HG03139 (cell line): ENCODE measurements at regions not wholly inside any gene's neighbourhood (a gene's known extent, or its start where the extent isn't known, plus 50 kb on each side); places are given as distances from the start of the nearest gene placed in this dataset.

ENCODE experiments used
- ATAC-seq: cut with Tn5 transposase; IDR thresholded peaks from one replicate; pipeline ENCODE4 v1.9.1; 2021; ENCODE audit not compliant: unreplicated experiment

DNA sequence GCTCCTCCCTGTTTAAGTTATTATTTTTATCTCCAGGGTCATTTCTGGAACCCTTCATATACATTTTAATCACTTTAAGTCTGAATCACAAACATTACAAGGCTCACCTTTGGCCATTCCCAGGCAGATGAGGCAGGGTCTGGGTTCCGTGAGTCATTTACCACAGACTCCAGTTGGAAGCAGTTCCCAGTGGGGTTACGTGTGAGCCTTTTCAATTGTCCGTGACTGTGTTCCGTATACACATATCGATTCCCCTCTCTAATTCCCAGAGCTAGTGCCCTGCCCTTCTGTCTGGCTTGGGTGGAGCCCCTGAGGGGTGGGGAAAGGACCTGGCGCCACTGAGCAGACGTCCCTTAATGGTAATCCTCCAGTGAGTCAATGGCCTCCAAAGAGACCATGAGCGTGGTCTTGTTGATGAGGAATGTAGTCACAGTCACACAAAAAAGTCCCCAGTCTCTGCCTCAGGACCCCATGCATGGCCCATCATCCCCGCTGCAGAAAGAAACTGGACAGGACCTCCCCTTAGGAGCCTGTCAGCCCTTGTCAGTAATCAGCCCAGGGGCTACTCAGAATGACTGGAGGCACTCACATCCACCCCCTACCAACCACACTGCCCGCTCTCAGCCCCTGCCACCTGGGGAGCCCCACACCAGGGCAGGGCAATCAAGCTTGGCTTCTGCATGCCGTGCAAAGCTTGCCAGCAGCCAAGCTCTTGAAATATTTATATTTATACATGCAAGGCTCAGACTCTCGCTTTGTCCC, 144.4 kb downstream of the ZIC5 start:
- ATAC-seq: no peak

DNA sequence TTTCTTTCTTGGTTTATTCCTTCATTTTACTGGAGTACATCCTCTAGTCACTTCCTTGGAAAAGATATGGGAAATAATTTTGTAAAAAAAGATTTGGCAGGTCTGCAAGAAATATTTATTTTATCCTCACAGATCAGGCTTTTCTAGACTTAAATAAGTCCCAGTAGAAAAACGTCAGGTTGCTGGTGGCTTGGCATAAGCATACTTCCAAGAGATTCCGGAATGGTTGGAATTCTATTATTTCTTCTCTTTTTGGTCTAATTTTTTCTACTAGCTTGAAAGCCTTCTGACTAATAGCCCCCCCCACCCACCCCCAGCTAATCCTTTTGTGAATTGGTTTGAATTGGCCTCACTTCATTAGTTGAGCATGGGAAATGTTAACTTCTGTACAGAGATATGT, 147.6 kb downstream of the ZIC5 start:
- ATAC-seq: no peak

DNA sequence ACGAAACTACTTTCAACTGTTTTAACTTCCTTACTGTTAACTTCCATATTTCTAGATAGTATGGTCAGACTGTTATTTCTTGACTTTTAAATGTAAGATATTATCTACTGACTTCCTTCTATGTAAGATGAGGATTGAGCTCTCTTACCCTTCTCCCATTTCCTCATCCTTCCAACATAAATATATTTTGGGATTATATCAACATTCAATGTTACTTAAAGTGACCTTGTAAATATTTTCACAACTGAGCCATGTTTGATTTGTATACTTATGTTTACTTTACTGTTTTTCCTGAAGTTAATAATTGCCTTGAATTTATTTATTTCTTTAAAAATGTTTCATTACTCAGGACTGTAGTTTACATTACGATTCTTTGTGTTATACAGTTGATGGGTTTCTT, 148.7 kb downstream of the ZIC5 start:
- no peak for ATAC-seq

DNA sequence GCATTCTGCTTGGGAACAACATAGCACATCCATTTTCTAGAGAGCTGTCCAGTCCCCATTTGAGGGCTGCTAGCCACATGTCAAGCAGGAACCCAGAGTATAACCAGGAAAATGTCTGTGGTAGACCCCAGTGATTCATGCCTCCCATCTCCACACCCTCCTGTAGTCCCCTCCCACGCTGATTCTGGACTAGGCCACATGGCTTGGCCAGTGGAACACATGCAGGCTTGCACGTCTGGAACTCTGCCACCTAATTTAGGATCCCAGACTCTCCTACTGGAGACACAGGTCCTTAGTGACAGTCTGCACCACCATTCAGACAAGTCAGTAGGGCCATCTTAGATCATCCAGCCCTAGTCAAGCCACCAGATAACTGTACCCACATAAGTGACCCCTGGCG, 149.8 kb downstream of the ZIC5 start:
- no peak for ATAC-seq

DNA sequence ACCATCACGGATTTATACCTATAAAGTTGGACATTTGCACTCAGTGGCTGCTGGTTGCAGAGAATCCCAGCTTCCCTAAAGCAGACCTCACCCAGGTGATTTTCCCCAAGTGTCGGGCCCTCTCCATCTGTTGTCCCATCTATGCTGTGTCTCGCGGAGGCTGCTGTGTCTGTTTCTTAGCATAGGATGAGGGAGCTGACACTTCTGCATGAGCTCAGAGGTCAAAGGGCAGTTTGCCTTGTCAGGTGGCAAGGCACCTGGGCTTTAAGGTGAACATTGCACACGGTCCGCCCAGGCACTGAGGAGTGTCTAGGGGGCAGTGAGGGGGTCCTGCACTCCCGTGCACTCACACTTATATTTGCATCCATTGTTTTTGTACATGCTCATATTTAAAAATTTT, 151.6 kb downstream of the ZIC5 start:
- no peak for ATAC-seq

DNA sequence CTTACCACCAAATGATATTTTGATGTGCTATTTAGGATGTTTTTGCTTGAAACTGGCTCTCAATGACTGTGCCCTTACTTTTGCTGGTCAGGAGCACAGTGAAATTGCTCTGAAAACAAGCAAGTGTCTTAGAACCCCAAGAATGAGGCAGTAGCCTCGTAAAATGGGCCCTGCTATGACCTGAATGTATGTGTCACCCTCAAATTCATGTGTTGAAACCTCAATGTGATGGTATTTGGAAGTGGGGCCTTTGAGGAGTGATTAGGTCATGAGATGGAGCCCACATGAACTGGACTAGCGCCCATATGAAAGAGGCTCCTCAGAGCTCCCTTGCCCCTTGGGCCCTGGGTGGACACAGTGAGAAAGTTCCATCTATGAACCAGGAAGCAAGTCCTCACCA, 155.2 kb downstream of the ZIC5 start:
- no peak for ATAC-seq

DNA sequence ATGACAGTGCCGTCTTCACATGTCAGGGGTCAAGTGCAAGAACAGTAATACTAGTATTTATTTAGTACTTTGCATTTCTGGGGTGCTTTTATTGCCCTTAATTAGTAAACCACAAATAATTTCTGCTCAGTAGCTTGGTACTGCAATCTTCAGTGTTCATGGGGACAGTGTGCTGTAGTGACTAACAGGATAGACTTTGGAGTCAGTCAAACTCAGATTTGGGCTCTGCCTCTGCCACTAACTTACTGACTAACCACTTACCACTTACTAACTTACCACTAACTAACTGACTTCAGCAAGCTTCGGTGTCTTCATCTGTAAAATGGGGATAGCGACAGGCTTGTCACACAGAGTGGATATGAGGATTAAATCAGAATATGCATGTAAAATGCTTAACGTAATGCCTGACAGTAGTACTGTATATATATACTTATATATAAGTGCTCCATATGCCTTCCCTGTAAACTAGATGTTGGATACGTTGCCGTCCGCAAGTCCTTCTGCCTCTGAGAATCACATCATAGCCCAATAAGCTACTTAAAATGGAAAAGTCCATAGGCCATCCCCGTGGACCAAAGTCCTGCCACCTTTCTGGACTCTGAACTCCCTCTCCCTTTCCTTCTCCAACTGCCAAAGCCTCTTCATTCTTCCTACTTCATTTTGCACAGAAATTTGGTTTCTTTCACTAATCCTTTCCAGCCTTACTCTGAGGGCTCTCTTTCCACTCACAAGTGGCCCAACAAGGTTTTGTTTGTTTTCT, 158.1 kb downstream of the ZIC5 start:
- no peak for ATAC-seq

DNA sequence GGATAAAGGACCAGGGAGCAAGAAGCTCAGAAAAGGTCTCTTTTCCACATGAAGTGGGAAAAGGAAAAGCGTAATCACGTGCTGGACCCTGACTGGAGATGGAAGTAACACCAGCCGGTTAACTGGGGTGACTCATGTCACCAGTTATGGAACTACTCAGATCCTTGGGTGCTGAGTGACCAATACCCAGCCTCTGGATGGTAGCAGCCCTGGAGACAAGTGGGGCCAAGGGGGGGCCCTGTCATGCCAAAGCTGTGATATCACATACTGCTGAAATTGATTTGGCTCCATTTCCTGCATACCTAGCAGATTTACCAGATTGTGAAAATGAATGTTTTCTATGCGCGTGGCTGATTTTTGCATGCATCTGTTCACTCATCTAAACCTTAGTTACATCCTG, 158.9 kb downstream of the ZIC5 start:
- ATAC-seq: no peak

DNA sequence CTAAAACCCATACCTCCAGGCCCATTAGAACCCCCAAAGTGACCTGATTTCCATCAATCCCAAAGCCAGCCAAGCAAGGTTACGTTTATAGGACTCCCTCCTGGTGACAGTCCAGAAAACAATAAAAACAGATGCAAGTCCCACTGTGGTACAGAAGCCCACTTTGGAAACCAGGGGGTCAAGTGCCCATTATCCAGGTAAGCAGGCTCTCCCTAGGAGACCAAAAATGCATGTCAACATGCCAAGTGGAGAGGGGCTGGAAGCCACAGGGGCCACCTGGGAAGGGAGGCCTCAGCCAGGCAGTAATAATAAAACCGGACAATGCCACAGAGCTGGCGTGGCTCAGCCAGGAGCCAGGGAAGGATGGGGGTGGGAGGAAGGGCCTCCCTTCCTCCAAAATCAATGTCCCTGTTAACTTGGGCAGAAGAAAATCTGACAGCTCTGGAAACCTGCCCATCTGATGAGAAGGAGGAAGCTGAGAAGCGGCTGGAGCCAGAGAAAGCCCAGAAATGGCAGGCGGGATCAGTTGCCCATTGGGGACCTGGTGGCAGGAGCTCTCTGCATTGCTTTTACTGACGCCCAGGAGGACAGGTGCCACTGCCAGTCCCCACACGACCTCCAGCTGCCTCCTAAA, 160.4 kb downstream of the ZIC5 start:
- no peak for ATAC-seq

DNA sequence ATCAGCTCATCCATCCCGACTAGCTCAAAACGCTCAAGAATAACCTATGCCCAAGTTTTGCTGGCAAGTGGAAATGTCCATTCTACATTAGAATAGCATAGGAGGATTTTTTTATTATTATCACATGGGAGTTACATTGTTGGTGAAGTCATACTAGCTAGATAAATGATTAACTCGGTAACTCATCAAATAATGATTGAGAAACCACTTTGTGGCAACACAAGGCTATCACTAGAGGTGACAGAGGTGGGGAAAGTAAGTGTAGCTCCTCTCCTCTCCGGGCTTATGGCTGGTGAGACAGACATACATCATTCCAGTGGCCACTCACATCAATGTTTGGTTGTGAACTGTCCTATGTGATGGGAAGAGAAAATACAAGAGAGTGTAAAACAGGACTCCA, 161.6 kb downstream of the ZIC5 start:
- ATAC-seq: no peak

DNA sequence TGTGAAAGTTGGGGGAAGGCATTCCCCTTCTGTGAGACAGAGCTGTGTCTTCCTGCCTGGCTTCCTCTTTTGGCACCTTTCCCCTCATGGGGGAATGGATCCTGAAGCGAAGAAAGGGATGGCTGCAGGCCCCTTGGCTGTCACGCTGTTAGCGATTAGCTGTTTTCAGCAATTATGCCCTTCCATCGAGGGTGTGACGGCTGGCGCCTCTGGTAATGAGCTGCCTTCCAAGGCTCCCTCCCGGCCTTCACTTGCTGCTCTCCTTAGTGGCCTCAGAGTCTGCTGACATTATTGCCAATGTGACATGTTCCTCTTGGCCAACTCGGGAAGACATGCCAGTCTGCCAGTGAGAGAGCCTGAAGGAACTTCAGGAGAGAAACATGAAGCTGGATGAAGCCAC, 162.1 kb downstream of the ZIC5 start:
- no peak for ATAC-seq

DNA sequence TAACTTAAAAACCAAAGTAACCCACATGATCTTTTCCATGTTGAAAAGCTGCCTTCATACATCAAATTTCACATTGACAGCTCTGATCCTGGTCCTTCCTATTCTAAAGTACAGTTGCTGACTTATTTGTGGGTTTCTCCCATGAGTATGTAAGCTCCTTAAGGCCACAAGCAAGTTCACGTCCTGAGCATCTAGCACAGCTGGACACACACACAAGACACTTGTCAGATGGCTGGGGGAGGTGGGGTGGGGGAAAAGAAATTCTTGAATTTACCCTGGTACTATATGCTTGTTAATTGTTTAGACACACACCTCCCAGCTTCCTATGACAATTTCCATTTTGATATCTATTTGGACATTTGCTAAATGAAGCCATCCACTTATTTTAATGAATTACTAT, 162.8 kb downstream of the ZIC5 start:
- no peak for ATAC-seq

DNA sequence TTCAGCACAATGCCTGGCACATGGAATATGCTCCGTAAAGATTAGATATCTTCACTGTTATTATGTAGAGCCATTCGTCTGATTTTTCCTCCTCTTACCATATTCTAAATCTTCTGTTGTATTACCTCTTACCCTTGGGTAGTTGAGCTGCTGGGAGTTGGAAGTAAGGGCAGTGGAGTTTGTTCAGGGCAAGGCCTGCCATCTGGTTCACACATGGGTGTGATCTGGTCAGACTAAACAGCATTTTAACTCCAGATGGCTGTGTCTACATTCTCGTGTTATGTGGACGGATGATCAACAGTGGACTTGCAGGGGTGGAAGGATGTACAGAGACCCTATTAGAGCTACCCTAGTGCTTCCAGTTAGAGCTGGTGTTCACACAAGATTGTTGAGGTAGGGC, 164.9 kb downstream of the ZIC5 start:
- no peak for ATAC-seq

DNA sequence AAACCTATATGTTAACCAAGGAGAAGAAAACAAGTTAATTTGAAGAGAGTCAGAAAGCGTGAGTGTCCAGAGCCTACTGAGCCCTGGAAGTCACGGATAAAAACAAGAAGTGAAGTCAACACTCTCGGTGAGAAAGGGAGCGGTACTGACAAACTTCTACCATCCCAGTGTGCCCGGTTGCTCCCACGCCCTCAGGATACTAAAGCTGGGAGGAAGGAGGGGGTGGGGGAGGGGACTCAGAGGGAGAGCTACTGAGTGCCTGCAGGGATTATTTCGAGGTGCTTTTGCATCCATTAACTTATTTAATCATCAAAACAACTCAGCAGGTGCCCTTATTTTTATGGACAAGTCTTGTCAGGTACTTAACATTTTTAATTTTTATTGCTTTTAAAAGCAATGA, 166.2 kb downstream of the ZIC5 start:
- ATAC-seq: no peak

DNA sequence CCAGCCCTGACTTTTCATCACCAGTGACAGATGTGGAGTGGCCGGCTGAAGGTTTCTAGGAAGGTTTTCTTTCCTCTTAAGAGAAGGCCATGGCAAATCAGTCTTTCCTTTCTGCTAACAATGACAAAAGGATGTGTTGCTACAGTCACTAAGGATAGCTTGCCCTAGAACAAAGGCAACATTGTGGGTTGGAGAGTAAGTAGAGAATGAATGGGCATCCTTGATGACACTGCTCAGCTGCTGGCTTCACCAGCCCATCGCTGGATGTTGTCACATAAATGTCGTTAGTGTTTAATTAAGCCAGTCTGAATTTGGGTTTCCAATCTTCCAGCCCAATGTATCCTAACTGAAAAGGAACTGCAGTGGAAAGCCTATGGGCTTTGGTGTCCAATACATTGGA, 168.4 kb downstream of the ZIC5 start:
- no peak for ATAC-seq

DNA sequence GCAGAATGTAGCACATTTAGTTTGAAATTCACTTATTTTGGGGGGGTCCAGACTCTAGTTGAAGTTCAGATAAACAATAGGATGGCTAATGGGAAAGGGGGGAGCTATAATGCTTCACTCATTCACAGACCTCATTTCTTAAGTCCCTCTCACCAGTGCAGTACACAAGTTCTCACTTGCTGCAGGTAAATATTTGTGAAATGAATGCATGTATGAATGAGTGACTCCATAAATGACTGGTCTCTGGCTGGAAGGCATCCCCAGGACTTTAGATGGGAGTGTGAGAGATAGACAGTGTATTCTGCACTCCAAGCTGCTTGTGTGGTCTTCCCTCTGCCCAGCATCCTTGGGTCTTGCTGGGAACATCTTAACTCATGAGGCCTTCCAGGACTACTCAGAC, 169.2 kb downstream of the ZIC5 start:
- ATAC-seq: no peak

DNA sequence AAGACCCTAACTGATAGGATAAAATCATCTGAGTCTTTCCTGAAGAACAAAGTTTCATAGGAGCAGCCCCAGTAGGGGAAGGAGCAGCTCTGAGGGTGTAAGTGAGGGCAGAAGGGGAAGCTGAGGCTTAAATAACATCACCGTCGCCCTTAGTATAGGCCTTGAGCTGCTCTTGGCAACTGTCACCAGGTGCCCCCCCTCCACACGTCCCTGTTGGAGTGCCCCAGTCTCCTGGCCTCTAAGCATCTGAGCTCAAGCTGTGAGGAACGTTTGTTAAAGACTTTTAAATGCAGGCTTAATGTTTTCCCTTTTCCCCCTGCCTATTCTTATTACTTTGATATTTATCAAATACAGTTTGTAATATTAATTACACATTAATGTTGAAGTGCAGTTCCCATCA, 170.6 kb downstream of the ZIC5 start:
- no peak for ATAC-seq

DNA sequence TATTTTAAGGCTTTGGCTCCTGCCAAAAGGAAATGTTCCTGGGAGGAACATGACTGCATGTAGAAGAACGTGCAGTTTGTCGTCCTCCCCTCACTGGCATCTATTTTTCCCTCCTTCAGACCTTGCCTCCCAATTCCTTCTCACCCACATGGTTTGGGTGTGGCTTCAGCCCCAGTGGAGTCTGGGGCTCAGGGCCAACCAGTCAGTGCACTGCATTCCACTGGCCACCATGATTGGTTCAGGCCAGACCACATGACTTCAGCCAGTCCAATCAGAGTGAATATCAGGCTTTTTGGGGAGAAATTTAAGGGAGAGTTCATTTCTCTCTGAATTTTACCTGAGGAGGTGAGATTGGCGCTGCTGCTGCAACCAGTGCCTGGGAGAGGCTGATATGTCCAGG, 171.6 kb downstream of the ZIC5 start:
- no peak for ATAC-seq

DNA sequence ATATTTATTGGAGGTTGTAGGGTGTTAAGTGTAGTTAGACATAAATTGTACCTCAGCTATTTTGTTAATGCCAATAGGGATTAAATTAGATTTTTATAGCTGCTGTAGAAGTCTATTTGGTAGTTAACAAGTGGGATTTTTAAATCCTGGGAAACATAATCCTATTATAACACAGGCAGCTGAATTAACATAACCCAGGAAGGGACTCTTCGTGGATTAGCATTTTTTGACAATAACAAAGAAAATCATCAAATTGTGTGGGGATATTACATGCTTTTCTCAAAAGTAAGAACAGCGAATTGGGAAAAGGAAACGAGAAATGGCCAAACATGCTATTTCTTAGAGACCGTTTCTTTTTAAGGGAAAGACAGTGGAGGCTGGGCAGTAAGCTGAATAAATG, 172.8 kb downstream of the ZIC5 start:
- no peak for ATAC-seq

DNA sequence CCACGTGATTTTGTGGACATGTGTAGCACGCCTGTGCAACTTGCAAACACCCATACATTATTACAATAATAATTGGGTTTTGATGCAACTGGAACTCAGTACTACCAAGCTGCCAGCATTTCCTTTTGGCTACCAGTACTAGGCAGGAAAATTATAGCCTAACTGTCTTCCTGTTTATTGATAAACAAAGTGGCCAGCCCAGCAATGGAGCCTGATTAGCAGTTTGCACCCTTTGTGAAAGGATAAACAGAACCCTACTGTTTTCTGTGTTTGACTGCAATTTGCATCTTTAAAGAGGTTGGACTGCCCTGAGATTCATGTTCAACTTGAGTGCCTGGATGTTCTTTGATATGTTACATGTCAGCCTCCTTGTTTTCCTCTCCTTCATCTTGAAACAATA, 173.9 kb downstream of the ZIC5 start:
- no peak for ATAC-seq

DNA sequence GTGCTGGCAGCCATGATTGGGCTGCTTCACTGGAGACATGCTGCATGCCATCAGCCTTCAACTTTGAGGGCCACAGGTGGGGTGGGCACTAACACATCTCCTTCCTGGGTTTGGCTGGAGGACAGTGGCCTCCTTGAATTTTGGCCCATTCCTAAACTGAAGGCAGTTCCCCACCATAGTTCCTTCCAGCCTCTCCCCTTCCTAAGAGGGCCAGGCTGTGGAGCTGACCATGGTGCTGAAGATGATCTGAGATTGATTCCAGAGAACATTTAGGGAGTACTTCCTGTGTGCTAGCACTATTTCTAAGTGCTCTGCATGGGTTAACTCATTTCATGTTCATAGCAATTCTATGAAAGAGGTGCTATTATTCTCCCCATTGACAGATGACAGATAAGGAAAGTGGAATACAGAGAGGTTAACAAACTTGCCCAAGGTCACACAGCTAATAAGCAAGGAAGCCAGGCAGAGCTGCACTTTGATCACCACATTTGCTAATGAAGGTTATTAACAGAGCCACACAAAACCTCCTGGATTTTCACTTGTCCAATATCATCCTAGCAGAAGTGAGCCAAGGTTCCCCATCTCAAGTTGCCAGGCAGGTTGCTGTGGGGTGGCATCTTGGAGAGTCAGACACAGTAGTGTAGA, 175.3 kb downstream of the ZIC5 start:
- ATAC-seq: no peak
